ENCODE measurements at regions not wholly inside any gene's neighbourhood (a gene's known extent, or its start where the extent isn't known, plus 50 kb on each side); places are given as distances from the start of the nearest gene placed in this dataset.
A peak's percentile ranks its signal among the peaks of the same experiment; 100 is the strongest.

GRCh38 chr5:25423271-25423670 is 778.5 kb upstream of the CDH10 start:
- H2BK12ac ChIP-seq (ENCODE audit: low read depth, low read length) = no peak overlapping the region
- H3K79me1 ChIP-seq (ENCODE audit: low read depth, low read length) = no peaks in the 10 kb centered on the region
- H4K5ac ChIP-seq (ENCODE audit: insufficient read length, low read depth, low read length) = no peak overlapping the region
- no peak overlapping the region for H2BK15ac ChIP-seq (ENCODE audit: low read length)
- H3K4me3 ChIP-seq (ENCODE audit: extremely low read depth in 1 of 4, insufficient read depth in 2 of 4, low read depth in 3 of 4, low read length in 4 of 4) = no peak overlapping the region
- H2AFZ ChIP-seq (ENCODE audit: low read length) = no peak overlapping the region
- no peaks in the 10 kb centered on the region for H3K23me2 ChIP-seq (ENCODE audit: low read depth, low read length)
- H3K27me3 ChIP-seq (replicated peaks in 1 of 4; ENCODE audit: control insufficient read depth in 3 of 4, extremely low read depth in 1 of 4, insufficient read depth in 3 of 4, low read length in 3 of 4) = no peaks in the 10 kb centered on the region
- H3K4ac ChIP-seq (replicated peaks; ENCODE audit: insufficient read length, low read depth, low read length) = no peak overlapping the region
- ChIA-PET CTCF (ENCODE audit: partially characterized antibody) (no interaction called here), POLR2A (ENCODE audit: partially characterized antibody) (interaction anchor here (0.6 to 1.1 kb wide), 3 partner anchors 14 to 47 kb away, joined by 3 to 5 read pairs (median 4); no protein-coding TSS in a partner anchor)
- H2BK120ac ChIP-seq (replicated peaks; ENCODE audit: low read depth, low read length) = no peak overlapping the region
- H3K18ac ChIP-seq (ENCODE audit: extremely low read depth, low read length) = no peak overlapping the region
- no peak overlapping the region for H3K9ac ChIP-seq (replicated peaks in 1 of 4; ENCODE audit: extremely low read depth in 1 of 4, low read depth in 3 of 4, low read length in 3 of 4)
- TF ChIP-seq YY1 (IDR thresholded peaks at IDR 0.05; ENCODE audit: low read depth, low read length) = no peak
- TF ChIP-seq CREB1 (IDR thresholded peaks at IDR 0.05) = no peak
- no peak for TF ChIP-seq TEAD4 (IDR thresholded peaks at IDR 0.05; ENCODE audit: low read depth, low read length)
- TF ChIP-seq EP300 (IDR thresholded peaks at IDR 0.05; ENCODE audit: borderline replicate concordance in 1 of 2, low read depth in 2 of 2, low read length in 2 of 2) = no peak
- no peak for TF ChIP-seq CEBPB (IDR thresholded peaks at IDR 0.05; ENCODE audit: low read depth, low read length)
- peak; percentile 47 to 48; a peak in 2 of 3 replicates for TF ChIP-seq POLR2A (IDR thresholded peaks at IDR 0.05; ENCODE audit: control extremely low read depth in 1 of 2, low read depth in 2 of 2, low read length in 2 of 2)
- TF ChIP-seq EZH2 (IDR thresholded peaks at IDR 0.05; ENCODE audit: low read depth, low read length, severe bottlenecking) = no peak
- no peak for TF ChIP-seq CHD1 (IDR thresholded peaks at IDR 0.05; ENCODE audit: low read depth, low read length)
- no peak for TF ChIP-seq SP1 (IDR thresholded peaks at IDR 0.05; ENCODE audit: low read depth, low read length)
- TF ChIP-seq USF2 (IDR thresholded peaks at IDR 0.05; ENCODE audit: low read length) = no peak
- no peak for TF ChIP-seq CHD2 (IDR thresholded peaks at IDR 0.05; ENCODE audit: low read length)
- TF ChIP-seq POLR2AphosphoS5 (IDR thresholded peaks at IDR 0.05; ENCODE audit: low read depth, low read length) = 0 out of 2 replicates have a peak, but pooled peaks have one; percentile 38
- TF ChIP-seq SRF (IDR thresholded peaks at IDR 0.05; ENCODE audit: low read depth, low read length) = no peak
- TF ChIP-seq KDM1A (IDR thresholded peaks at IDR 0.05; ENCODE audit: borderline replicate concordance, low read length) = no peak
- no peak for TF ChIP-seq PHF8 (conservative IDR thresholded peaks at IDR 0.05; ENCODE audit: low read depth, low read length)
- H3K9me3 ChIP-seq (ENCODE audit: insufficient read depth in 2 of 2, low read depth in 1 of 2, low read length in 1 of 2) = no peaks in the 10 kb centered on the region
- H2AK5ac ChIP-seq (ENCODE audit: low read depth, low read length) = no peak overlapping the region
- no peaks in the 10 kb centered on the region for H3K4me1 ChIP-seq (replicated peaks in 1 of 4; ENCODE audit: control insufficient read depth in 3 of 4, insufficient read depth in 4 of 4, low read length in 3 of 4)
- H3K56ac ChIP-seq (replicated peaks; ENCODE audit: insufficient read length, low read depth, low read length) = no peak overlapping the region
- 88% methylated on average over 1 of the region's 1 CpG; no CpG with 5 or more reads in 1 of the 2 experiments for WGBS, 2 experiments (ENCODE audit: extremely low coverage in 1 of 2, insufficient coverage in 1 of 2, insufficient read length in 1 of 2, insufficient replicate concordance in 2 of 2, low coverage in 1 of 2, low lambda C conversion rate in 2 of 2, missing lambda C conversion rate in 1 of 2)
- no peak overlapping the region for H2BK20ac ChIP-seq (ENCODE audit: low read length)
- no peak overlapping the region for H4K8ac ChIP-seq (ENCODE audit: extremely low read depth, insufficient read depth, low read length)
- peaks cover 0 to 54% of the 10 kb centered on the region in 2 experiments; a peak in 2 of 4 replicates for H3K79me2 ChIP-seq (ENCODE audit: control insufficient read depth in 1 of 2, insufficient read depth in 2 of 2, low read length in 2 of 2)
- peaks cover 0 to 61% (median 4%) of the 10 kb centered on the region in 4 experiments; a peak in 3 of 8 replicates for H3K36me3 ChIP-seq (ENCODE audit: control insufficient read depth in 2 of 4, insufficient read depth in 4 of 4, low read length in 3 of 4)
- H2BK5ac ChIP-seq (ENCODE audit: low read depth, low read length) = no peak overlapping the region
- DNase-seq (ENCODE audit: low read depth in 1 of 2, low spot score in 2 of 2) = no peak
- H4K91ac ChIP-seq (replicated peaks; ENCODE audit: insufficient read length, low read length) = no peak overlapping the region
- peaks cover 6 to 11% of the 10 kb centered on the region in 2 experiments for H4K20me1 ChIP-seq (replicated peaks in 1 of 2; ENCODE audit: control insufficient read depth in 1 of 2, insufficient read depth in 2 of 2, low read length in 2 of 2)
- H3K23ac ChIP-seq (ENCODE audit: insufficient read length) = no peak overlapping the region
- H3K14ac ChIP-seq (ENCODE audit: insufficient read length) = no peak overlapping the region
- no peak overlapping the region for H3K27ac ChIP-seq (ENCODE audit: low read depth, low read length)
- no peak for FAIRE-seq
- no peak overlapping the region for H3K4me2 ChIP-seq (ENCODE audit: insufficient read depth in 1 of 2, low read depth in 2 of 2, low read length in 2 of 2)

Data from H1 (cell line).